Fibroblast of gingiva (primary cell): ENCODE measurements at regions not wholly inside any gene's neighbourhood (a gene's known extent, or its start where the extent isn't known, plus 50 kb on each side); places are given as distances from the start of the nearest gene placed in this dataset.

Source experiments
- DNase-seq: peaks from one replicate; pipeline ENCODE4 v3.0.0-alpha.2; 2011; ENCODE audit warnings: low read depth

DNA sequence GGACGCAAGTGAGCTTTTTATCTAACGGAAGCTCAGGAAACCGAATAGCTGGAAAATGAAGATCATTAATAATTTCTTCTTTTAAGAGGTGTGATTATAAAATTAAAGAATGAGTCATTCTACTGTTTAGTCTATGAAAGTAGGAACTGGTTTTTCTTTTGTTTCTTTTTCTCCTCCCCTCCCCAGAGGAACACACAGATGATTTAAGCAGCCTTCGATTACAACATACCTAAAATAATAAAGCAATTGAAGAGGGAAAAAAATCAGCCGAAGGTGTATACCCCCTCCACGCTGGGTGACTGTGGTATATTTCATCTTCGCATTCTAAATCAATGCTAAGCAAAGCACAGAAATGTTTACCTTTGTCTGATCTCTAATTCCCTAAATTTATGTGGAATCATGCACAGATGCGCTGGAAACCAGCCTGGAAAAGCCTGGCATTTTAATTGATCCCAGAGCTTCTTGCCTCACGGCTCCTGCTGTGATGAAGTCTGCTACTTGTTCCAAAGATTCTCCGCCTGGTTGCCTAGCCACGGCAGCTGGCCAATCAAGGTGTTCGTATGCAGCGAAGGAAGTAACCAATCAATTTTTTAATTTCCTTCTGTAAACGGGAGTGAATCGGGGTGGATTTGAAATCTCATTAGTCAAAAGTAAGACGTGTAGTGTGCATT, 133.9 kb downstream of the FANCF start:
- peak; percentile 70 for DNase-seq

DNA sequence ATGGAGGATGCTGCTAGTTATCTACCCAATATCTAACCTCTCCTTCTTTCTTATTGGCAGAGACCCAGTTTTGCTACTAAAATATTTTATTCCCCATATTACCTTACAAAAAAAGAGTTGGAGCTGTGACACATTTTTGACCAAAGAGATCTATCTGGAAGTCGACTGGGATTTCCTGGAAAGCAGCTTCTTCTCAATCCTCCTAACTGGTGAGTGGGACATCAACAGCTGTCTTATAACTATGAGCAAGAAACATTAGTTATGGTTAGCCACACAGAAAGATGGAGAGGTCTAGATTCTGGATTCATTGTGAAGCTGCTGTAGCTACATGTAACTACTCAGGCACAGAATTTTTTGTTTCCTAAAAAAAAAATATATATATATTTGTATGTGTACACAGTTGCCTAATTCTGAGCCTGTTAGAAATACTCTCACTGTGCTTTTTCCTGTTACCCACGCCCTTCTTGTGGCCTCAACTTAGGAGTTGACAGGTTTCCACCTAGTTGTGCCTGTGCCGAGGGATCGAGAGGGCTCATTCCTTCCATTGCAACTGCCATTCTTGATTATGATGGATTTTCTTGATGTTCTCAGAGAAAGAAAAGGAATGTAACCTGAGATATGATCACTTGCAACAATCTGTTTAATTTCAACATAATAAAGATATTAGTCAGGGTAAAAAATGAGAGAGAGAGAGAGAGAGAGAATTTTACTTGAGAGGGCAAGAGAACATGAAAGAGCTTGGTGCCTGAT, 142.0 kb downstream of the SLC17A6 start:
- DNase-seq = peak; percentile 56

DNA sequence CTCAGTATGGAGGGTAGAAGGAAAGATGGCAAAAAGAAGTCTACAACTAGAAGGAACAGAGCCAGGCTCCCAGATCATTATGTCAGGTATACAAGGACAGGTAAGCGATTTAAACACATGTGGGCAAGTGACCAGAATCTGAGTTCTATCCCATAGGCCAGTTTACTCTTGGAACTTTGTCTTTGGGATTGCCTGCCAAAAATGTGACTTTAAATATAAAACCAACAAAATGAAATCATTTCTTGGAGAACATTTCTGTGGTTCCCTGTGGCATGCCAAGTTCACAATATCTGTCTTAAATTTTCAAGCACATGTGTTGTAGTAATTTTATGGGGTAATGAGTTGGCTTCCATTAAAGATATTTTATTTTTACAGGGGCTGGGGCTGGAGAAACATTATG, 141.0 kb downstream of the SLC17A6 start:
- DNase-seq = peak; percentile 46

DNA sequence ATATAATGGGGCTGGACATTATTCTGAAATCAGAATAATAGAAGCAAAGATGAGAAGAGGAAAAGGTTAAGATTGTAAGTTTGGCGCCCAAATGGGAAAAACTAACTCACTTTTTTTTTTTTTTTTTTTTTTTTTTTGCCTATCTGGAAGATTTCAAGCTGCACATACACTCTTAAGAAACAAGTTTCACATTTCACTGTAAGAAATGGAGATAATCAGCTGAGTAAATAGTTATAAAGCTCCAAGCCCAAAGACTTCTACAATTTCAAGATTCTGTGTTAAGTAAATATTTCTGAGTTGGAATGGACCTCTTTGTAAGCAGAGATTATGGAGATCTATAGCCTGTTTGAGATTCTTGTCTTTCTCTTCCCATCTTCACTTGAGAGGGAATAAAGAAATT, 140.0 kb downstream of the SLC17A6 start:
- peak; percentile 26 for DNase-seq

DNA sequence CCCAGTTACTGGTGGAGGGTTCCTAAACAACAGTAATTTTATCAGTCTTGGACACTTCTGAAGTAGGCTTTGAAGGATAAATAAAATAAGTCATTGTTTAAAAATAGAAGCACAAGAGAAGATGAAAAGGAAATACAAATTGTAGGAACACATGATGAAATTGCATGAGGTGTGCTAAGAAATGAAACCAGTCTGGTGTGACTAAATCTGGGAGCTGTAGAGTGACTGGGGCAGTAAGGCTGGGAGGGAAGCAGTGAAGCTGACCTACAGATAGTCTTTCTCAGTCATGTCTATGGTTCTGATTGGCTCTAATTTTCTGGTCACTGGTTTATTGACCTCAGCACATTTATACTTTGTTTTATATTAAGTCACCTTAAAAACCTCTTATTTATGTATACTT, 139.1 kb downstream of the SLC17A6 start:
- DNase-seq = no peak

DNA sequence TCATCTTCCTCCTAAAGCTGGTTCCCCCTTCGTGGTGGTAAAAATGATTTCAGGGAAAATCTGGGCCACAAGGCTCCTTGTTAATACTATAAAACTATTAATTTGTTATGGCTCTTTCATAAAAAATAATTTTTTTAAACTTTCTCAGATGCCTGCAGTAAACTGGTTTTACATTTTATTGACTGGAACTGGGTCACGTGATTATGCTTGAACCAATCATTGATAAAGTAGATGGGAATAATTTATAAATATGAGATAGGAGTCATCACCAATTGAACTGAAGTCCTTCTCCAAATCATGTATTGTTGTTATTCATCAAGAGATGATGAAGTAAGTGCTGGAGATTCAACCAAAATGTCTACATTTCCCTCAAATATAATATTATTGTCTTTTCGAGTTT, 138.4 kb downstream of the SLC17A6 start:
- DNase-seq = no peak

DNA sequence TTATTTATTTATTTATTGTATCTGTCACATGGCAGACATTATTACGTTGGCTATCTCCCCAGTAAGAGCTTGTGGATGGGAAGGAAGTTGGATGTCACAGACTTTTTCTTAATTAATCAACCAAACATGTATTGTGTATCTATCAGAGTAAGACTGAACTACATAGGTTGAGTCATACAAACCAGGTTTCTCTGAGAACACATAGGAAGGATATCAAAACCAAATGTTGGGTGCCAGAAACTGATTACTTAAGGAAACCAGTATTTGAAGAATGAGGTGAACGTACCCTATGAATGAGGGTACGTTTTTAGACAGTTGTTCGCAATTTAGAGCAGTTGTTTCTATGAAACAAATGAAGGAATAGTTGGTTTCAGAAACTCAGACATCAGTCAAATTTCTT, 136.4 kb downstream of the SLC17A6 start:
- no peak for DNase-seq

DNA sequence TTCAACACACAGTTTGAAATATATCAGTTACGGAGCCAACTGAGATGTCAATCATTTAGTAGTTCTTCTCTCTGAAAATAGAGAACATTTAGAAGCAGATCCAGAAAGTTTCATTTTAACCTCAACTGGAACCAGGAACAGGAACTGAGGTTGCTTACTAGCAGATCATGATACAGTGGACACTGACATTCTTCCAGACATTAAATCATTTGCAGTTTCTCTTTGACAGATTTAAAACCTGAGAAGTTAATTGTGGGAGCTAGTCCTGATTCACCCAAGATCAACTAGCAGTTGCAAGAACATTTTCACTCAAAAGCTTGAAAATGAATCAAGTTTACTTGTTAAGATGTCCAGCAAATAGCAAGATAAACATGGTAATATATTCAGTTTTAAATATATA, 135.4 kb downstream of the SLC17A6 start:
- no peak for DNase-seq

DNA sequence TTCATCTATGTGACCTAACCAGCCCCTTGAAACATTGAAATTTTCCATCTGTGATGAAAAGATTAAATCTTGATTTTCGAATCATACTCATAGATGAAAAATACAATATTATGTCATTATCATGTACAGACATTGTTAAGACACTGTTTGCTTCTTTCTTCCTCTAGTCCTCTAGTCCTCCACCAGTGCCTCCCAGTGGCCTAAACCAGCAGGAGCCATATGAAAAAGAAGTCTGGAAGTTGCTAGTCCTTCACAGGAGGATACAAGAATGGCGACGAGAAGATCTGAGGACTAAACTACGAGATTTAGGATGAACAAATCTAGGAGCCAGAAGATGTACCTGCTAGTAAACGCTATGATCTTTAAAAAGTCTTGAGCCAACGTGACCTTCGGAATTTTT, 134.1 kb downstream of the SLC17A6 start:
- DNase-seq = no peak

DNA sequence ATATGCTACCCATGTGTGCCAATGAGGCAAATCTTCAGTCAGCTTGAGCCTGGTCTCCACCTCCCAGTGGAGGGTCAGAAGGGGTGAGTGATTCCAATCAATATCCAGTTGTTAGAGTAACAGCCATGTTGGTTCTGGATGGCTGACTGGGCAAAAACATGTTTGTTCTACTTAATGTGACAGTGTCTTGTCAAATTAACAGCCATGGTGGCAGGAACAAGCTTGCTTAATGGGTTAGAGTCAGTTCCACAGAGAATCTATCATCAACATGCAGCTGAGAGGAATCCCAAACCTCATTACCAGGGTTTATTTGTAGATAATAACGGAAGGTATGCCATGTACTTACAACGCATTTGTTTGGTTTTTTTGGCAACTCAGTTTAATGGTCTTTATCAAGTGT, 133.2 kb downstream of the SLC17A6 start:
- no peak for DNase-seq

DNA sequence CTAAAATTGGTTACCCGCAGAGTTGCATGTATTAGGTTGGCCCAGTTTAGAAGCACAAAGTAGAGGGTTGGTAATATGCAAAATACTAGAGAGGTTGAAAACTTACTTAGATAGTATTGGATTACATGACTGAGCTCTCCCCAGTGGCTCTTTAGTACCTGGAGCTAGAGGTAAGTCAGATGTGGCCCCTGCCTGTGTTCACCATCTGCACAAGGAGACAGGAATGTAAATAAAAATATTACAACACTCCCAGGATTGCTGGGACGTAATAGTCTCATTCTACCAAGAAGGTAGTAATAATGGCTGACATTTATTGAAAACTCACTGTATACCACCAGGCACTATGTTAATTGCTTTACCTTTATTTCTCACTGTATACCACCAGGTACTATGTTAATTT, 129.6 kb downstream of the SLC17A6 start:
- no peak for DNase-seq

DNA sequence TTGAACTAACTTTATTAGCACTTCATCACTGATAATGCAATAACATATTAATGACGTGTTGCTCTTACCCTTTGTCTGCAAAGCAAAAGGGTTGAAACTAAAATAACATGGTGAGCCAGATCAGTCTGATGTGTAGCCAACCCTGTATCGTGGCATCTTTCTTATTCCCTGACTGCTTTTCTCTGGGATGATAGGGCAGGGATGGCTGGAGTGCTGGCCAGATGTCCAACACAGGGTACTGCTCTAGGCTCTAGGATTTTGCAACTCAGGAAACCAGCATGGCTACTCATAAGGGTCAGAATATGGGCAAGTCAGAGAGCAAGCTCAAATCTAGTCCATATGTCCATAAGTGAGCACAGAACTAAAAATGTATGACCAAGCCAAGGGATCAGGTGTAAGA, 129.1 kb downstream of the SLC17A6 start:
- DNase-seq = no peak

DNA sequence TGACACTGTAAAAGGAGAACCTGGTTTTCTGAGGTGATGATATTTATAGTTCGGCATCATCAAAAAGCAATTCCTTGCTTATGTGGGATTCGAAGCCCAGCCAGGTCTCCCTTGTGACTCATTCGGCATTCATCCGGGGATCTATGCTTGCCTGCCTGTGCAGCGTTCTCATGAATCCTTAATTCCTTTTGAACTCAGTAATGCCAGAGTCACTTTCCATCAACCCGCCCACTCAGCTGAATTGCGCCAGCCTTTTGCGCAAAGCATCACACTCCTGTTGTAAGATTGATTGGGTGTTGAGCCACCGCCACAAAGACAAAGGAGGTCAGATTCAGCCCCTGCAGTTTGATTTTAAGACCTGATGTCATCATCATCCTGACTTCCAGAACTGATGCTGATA, 128.6 kb downstream of the SLC17A6 start:
- peak; percentile 80 for DNase-seq

DNA sequence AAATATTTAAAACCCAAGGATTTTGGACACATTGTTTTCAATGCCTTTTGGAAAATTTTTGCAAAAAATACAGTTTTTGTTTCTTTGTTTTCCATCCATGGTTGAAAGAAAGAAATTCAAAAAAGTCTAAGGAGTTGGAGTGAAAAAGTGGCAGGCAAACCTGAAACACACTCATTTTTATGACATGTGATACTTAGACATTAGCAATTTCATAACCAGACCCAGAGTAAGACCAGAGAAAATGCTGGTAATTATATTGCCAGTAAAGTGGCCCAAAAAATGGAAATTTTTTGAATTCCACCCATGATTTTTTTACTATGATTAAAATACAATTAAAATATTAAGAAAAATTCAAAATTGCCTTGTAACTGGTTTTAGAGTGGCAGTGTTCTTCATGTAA, 128.2 kb downstream of the SLC17A6 start:
- DNase-seq = no peak

DNA sequence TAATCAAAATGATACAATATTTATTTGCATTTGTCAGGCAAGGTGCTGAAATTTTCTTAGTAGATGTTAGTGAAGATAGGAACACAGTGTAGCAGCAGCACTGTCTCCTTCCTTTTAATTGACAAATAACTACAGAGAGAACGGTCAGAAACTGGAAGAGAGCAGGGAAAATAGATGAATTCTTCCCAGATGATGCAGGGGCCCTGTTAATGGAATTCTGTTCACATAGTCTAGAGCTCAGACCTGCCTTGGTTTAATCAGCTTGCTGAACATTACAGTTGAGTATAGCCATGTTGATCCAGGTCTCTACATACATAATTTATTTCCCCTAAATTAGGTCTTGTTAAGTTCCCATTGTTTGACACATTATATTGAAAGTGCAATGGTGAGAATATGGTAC, 127.4 kb downstream of the SLC17A6 start:
- no peak for DNase-seq

DNA sequence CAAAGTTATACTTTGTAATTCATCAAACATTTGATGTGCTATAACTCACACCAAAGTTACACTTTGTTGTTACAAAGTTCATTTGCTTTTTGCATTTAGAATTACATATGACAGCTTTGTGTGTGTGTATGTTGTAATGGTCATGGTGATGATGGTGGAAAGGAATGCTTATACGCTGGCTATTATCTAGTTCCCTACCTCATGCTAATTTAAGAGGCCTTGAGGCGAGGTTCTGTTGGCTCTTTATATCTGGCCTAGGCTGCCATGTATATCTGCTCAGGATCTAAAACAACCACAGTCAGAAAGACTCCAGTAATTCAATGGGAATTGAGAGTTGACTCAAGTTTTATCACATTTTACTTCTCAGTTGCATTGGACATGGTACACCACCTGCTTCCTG, 123.4 kb downstream of the SLC17A6 start:
- no peak for DNase-seq

DNA sequence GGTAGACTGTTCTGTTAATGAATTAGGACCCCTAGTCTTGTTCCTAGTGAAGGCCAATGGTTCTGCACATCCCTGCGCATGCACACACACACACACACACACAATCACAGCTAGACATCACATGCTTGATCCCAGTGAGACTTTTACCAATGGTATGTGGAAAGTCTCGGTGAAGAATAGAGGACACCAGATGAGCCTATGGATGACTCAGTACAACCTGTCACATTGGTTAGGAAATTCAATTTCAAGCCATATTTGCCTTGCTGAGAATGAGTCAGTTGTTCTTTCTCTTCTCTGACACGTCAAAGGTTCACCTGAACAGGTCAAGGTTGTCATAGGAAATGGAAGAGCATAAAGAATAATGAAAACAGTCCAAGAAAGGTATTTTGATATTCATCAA, 122.0 kb downstream of the SLC17A6 start:
- no peak for DNase-seq

DNA sequence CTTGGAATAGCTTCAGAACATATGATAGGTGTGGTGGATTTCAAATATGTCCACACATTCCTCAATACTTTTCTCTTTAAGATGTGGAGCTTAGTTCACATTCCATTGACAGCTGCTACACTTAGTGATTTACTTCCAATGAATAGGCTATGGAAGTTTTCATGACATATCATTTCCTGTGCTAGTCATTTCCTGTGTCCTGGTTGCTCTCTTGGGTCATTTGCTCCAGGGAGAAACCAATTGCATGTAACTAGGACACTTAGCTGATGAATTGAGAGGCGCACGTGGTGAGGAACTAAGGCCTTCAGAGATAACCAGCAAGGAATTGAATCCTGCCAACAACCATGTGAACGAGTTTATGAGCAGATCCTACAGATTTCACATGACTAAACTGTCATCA, 120.9 kb downstream of the SLC17A6 start:
- no peak for DNase-seq

DNA sequence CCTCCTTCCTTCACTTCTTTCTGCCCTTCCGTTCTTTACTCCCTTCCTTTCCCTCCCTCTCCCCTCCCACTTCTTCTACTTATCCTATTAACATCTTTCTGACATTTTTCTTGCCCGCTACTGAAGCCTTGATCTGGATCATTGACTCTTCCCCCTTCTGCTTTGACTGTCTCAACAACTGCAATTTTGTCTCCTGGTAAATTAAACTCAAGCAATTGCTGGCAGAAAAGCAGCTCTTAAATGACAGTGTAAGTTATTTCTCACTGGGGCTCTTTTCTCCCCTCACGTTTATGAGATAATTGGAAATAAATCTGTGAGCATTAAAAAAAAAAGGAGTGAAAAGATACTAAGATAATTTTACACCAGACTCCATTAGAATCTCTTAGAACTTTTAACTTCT, 120.0 kb downstream of the SLC17A6 start:
- no peak for DNase-seq

DNA sequence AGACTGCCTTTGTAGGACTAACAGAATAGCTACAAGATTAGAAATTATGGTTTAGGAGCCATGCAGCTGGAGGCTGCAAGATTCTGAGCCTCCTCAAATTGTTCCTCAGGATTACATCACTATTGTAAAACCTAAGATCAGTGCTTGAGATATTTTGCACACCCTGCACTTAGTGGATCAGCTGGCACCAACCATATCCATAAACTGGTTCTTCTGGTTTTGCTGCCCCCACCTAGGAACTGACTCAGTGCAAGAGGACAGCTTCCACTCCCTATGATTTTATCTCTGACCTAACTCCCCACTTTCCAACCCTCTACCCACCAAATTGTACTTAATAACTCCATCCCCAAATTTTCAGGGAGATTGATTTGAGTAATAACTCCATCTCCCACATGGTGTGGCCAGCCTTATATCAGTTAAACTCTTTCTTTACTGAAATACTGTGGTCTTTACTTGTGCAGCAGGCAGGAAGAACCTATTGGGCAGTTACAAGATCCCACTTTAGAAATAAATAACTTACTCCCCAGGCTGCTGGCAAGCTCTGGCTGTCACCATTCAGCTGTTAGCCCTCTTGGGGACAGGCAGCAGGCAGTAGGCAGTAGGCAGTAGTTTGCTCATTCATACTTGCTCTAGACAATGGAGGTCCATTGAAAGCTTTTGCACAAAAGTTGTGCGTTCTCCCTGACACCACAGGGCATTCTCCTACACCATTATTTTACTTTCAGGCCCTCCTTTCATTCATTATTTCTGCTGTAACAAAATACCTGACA, 119.0 kb downstream of the SLC17A6 start:
- no peak for DNase-seq

DNA sequence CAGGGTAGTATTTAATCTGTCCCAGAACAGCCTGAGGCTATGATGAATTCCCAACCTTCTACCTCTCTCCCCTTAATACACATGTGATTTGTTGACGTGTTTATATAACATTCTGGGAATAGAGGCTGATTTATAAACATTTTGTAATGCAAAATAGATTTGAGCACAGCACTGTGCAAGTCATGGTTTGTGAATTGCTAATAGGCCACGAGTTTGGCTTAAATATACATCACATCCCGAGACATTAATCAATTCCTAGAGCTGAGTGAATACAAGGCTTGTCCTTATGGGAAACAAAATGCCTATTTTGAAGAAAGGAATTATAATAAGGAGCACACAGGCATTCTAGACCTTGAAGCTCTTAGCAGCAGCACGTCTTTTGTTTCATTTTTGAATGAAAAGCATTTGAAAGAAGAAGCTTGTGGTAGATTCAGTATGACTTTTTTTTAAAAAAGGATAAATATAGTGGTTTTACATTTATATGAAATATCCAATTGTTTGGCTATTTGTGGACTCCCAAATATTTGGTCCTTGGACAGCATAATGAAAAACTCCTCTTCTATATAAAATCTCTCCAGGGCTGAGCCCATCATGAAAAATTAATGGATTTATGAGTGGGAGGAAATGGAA, 116.4 kb downstream of the SLC17A6 start:
- no peak for DNase-seq

DNA sequence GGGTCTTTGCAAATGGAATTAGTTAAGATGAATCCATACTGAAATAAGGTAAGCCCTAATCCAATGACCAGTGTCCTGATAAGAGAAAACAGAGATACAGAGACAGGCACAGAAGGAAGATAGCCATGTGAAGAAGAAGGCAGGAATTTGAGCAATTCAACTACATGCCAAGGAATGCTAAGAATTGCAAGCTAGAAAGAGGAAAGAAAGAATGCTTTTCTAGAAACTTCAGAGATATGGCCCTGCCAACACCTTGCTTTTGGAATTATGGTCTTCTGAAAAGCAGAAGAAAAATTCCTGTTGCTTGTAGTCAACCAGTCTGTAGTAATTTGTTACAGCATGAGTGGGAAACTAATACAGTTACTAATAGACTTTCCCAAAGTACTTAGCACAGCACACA, 111.3 kb downstream of the SLC17A6 start:
- DNase-seq = no peak

DNA sequence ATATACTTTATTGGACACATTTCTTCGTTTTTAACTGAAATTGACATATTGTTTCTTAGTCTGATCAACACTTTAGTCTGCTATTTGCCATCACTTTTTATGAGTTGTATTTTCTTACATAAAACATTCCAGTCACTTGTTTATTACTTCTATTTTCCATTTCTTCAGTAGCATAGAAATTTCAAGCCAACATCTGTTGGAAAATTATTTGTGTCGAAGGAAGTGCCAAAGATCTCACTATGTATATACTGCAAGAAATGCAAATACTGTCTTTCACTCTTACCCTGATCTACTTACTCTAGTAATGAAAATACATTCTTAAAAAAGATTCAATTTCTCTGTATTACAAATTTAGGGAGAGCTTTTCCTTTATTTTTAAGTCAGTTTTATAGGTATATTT, 105.9 kb downstream of the SLC17A6 start:
- DNase-seq = no peak
